ENCODE measurements at regions not wholly inside any gene's neighbourhood (a gene's known extent, or its start where the extent isn't known, plus 50 kb on each side); places are given as distances from the start of the nearest gene placed in this dataset.

GRCh38 chrX:20670611-20671010 lies 403.9 kb upstream of the RPS6KA3 start:
- TF ChIP-seq, protein P1, sequence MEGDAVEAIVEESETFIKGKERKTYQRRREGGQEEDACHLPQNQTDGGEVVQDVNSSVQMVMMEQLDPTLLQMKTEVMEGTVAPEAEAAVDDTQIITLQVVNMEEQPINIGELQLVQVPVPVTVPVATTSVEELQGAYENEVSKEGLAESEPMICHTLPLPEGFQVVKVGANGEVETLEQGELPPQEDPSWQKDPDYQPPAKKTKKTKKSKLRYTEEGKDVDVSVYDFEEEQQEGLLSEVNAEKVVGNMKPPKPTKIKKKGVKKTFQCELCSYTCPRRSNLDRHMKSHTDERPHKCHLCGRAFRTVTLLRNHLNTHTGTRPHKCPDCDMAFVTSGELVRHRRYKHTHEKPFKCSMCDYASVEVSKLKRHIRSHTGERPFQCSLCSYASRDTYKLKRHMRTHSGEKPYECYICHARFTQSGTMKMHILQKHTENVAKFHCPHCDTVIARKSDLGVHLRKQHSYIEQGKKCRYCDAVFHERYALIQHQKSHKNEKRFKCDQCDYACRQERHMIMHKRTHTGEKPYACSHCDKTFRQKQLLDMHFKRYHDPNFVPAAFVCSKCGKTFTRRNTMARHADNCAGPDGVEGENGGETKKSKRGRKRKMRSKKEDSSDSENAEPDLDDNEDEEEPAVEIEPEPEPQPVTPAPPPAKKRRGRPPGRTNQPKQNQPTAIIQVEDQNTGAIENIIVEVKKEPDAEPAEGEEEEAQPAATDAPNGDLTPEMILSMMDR (IDR thresholded peaks at IDR 0.05), result no peak
- DNase-seq, result no peak
- no peaks in the 10 kb centered on the region for H3K27me3 ChIP-seq
- 59 to 81% methylated on average over 3 of the region's 3 CpGs for WGBS, 2 donors
- no peak for FAIRE-seq
- intact Hi-C loops (cut with DNase I), result no loop called here
- no peaks in the 10 kb centered on the region for H3K36me3 ChIP-seq
- no peak overlapping the region for H3K4me3 ChIP-seq
- H3K4me1 ChIP-seq, result no peaks in the 10 kb centered on the region
- no peaks in the 10 kb centered on the region for H3K9me3 ChIP-seq
- no peak for ATAC-seq
- H3K27ac ChIP-seq, result no peak overlapping the region

DNA sequence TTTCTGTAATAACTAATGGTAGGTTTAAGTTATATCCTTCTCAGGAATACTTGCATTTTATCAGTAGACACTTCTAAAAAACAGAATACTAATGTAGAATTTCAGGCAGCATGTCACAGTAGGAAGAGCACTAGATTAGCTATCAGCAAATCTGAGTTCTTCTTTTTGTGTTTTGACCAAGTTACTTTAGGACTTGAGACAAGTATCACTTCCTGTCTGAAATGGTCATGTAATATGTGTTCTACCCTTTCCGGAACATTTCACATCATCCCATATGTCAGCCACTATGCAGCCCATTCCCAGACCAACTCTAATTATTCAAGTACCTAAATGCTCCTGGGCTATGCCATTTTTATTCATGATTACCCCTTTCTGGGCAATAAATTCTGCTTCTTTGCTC lies 401.8 kb upstream of the RPS6KA3 start:
- intact Hi-C loops (cut with DNase I), result no loop called here
- no peak overlapping the region for H3K27ac ChIP-seq
- H3K27me3 ChIP-seq, result no peaks in the 10 kb centered on the region
- 72 to 86% methylated on average over 1 of the region's 1 CpG for WGBS, 2 donors
- DNase-seq (no peak), ATAC-seq (no peak), FAIRE-seq (no peak)
- TF ChIP-seq, protein P1 (IDR thresholded peaks at IDR 0.05), result no peak
- H3K4me1 ChIP-seq, result no peaks in the 10 kb centered on the region
- H3K4me3 ChIP-seq, result no peak overlapping the region
- no peaks in the 10 kb centered on the region for H3K9me3 ChIP-seq
- no peaks in the 10 kb centered on the region for H3K36me3 ChIP-seq

DNA sequence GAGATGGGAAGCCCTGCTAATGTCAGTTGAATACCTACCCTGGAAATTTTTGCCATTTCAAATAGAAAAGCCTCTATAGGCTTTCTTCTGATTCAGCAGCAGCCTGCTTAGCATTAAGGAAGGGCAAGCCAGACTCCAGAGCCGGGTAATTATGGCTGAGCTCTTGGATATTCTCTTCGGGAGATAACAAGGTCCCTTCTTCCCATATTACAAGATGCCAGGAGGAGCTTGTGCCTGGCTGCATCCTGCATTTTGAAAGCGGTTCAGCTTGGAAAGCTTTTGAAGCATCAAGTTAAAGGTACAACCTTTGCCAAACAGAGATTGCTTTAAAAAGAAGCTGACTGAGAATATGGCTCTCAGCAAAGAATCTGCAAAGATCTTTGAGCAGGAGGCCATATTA lies 399.6 kb upstream of the RPS6KA3 start:
- H3K27ac ChIP-seq, result no peak overlapping the region
- H3K4me1 ChIP-seq, result no peaks in the 10 kb centered on the region
- ATAC-seq, result no peak
- peaks cover 0 to 3% (median 0%) of the 10 kb centered on the region in 4 donors for H3K27me3 ChIP-seq
- H3K9me3 ChIP-seq, result no peaks in the 10 kb centered on the region
- no peak for FAIRE-seq
- intact Hi-C loops (cut with DNase I), result no loop called here
- DNase-seq, result no peak
- no peaks in the 10 kb centered on the region for H3K36me3 ChIP-seq
- H3K4me3 ChIP-seq, result no peak overlapping the region
- 53 to 59% methylated on average over 3 of the region's 3 CpGs for WGBS, 2 donors
- TF ChIP-seq, protein P1 (IDR thresholded peaks at IDR 0.05), result no peak

DNA sequence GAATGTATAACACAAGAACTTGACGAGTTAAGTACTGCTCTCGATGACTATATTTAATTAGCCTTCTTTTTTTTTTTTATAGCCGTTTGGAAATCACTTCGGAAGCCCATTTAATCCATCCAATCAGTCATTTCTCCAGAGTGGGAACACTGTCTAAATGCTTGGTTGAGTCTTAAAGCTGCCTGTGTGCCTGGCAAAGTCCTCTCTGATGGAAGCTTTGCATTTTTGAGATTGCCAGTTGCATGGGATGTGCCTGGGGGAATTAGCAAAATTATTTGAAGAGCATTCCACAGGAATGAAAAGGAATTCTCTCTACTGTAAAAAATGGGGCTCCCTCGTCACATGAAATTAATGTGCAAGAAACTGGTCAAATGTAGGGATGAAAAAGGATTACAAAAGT lies 398.8 kb upstream of the RPS6KA3 start:
- Histone ChIP-seq H3K27me3 (peaks cover 0 to 6% (median 0%) of the 10 kb centered on the region in 4 donors), H3K4me3 (no peak overlapping the region), H3K36me3 (no peaks in the 10 kb centered on the region), H3K4me1 (no peaks in the 10 kb centered on the region), H3K9me3 (no peaks in the 10 kb centered on the region), H3K27ac (no peak overlapping the region)
- 50 to 54% methylated on average over 5 of the region's 5 CpGs for WGBS, 2 donors
- intact Hi-C loops (cut with DNase I), result no loop called here
- ATAC-seq, result no peak
- FAIRE-seq, result no peak
- TF ChIP-seq, protein P1 (IDR thresholded peaks at IDR 0.05), result no peak
- DNase-seq, result no peak

GRCh38 chrX:20664774-20665173 lies 398.1 kb upstream of the RPS6KA3 start:
- ATAC-seq (no peak), FAIRE-seq (no peak), DNase-seq (no peak)
- no peak overlapping the region for H3K27ac ChIP-seq
- H3K36me3 ChIP-seq, result no peaks in the 10 kb centered on the region
- H3K4me3 ChIP-seq, result no peak overlapping the region
- H3K4me1 ChIP-seq, result no peaks in the 10 kb centered on the region
- TF ChIP-seq, protein P1 (IDR thresholded peaks at IDR 0.05), result no peak
- intact Hi-C loops (cut with DNase I), result no loop called here
- 12 to 20% methylated on average over 3 of the region's 3 CpGs for WGBS, 2 donors
- no peaks in the 10 kb centered on the region for H3K9me3 ChIP-seq
- H3K27me3 ChIP-seq, result peaks cover 0 to 6% (median 0%) of the 10 kb centered on the region in 4 donors
